ENCODE measurements at regions not wholly inside any gene's neighbourhood (a gene's known extent, or its start where the extent isn't known, plus 50 kb on each side); places are given as distances from the start of the nearest gene placed in this dataset.
"Not testable (repeated sequence)": the region's sequence is repeated elsewhere in the genome, so short reads cannot be mapped to it uniquely, and the experiment has no call there.

GRCh38 chr7:83777406-83778072 is 128.6 kb upstream of the SEMA3E start:
- DNase-seq: no peak
- intact Hi-C loops (cut with DNase I): no loop called here

GRCh38 chr7:83769407-83769806 is 120.5 kb upstream of the SEMA3E start:
- no peak for DNase-seq
- intact Hi-C loops (cut with DNase I): no loop called here

- intact Hi-C loops (cut with DNase I): no loop called here
- no peak for DNase-seq
These were observed 102.3 kb upstream of the SEMA3E start for GRCh38 chr7:83751217-83751616.

GRCh38 chr7:83749495-83749894 is 100.6 kb upstream of the SEMA3E start:
- intact Hi-C loops (cut with DNase I): no loop called here

GRCh38 chr7:83739527-83739926 is 90.6 kb upstream of the SEMA3E start:
- no peak for DNase-seq
- intact Hi-C loops (cut with DNase I): no loop called here

More at GRCh38 chr7:83749495-83749894, 100.6 kb upstream of the SEMA3E start:
- no peak for DNase-seq

GRCh38 chr7:83738291-83738835 is 89.4 kb upstream of the SEMA3E start:
- no peak for DNase-seq
- intact Hi-C loops (cut with DNase I): no loop called here

GRCh38 chr7:83732305-83732704 is 83.4 kb upstream of the SEMA3E start:
- no peak for DNase-seq
- intact Hi-C loops (cut with DNase I): no loop called here

GRCh38 chr7:83731154-83731553 is 82.2 kb upstream of the SEMA3E start:
- DNase-seq: no peak
- intact Hi-C loops (cut with DNase I): no loop called here

GRCh38 chr7:83716923-83717322 is 68.0 kb upstream of the SEMA3E start:
- intact Hi-C loops (cut with DNase I); DNase-seq: not testable (repeated sequence)

- no peak for DNase-seq
- intact Hi-C loops (cut with DNase I): no loop called here
These were observed 59.6 kb upstream of the SEMA3E start for GRCh38 chr7:83708531-83708930.

GRCh38 chr7:83704564-83704963 is 55.6 kb upstream of the SEMA3E start:
- intact Hi-C loops (cut with DNase I): no loop called here
- DNase-seq: no peak

- DNase-seq: no peak
- intact Hi-C loops (cut with DNase I): no loop called here
These were observed 53.5 kb upstream of the SEMA3E start for GRCh38 chr7:83702446-83702845.

GRCh38 chr7:83701736-83702135 is 52.8 kb upstream of the SEMA3E start:
- DNase-seq: no peak
- intact Hi-C loops (cut with DNase I): no loop called here
